Right atrium auricular region (tissue), 2 donors: ENCODE measurements at regions not wholly inside any gene's neighbourhood (a gene's known extent, or its start where the extent isn't known, plus 50 kb on each side); places are given as distances from the start of the nearest gene placed in this dataset.

ENCODE experiments used
- DNase-seq: peaks from one replicate; pipeline ENCODE4 v3.0.0-alpha.2; 2019; ENCODE audit warnings: low spot score
- H3K27ac ChIP-seq, 2 donors: fragments of 200-600 bp; sonication (generic); 1 replicate in 1 of 2; 2 replicates in 1 of 2; pipeline ENCODE4 v1.5.1; 2016 to 2019
- H3K27me3 ChIP-seq, 2 donors: fragments of 200-600 bp; sonication (generic); one replicate each; pipeline versions ENCODE4 v1.5.1 to v1.6.0; 2017 to 2019
- H3K36me3 ChIP-seq: fragments of 200-600 bp; sonication (generic); one replicate; pipeline ENCODE4 v1.5.1; 2016
- H3K4me1 ChIP-seq, 2 donors: fragments of 200-600 bp; sonication (generic); one replicate each; pipeline versions ENCODE4 v1.5.1 to v1.6.0; 2017 to 2019
- H3K4me3 ChIP-seq, 2 donors: fragments of 200-600 bp; sonication (generic); 1 replicate in 1 of 2; 2 replicates in 1 of 2; pipeline ENCODE4 v1.5.1; 2017 to 2019; ENCODE audit warnings: mild to moderate bottlenecking in 1 of 2, moderate library complexity in 1 of 2
- H3K9me3 ChIP-seq, 2 donors: fragments of 200-600 bp; sonication (generic); one replicate each; pipeline ENCODE4 v1.5.1; 2019
- TF ChIP-seq, protein P1 (sequence below), 2 donors: fragments of 200-600 bp; sonication (generic); IDR thresholded peaks; one replicate each; pipeline ENCODE4 v1.5.1; 2019; ENCODE audit warnings: antibody characterized with exemption in 2 of 2

DNA sequence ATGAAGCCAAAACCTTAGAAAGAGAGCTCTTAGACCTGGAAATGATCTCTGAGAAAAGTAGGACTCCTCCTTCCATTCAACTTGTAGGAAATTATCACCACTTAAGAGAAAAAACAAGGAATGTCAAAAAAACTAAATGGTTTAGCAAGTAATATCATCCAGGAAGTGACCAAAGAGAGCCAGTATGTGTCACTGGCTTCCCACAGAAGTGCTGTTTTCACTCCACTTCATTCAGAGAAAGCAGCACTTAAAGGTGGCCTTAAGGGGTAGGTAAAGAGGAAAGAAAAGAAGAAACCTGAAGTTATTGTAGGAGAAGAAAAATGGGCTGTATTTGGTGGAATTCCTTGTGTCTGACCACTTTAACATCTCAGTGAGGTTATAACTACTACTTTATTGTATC, 414.4 kb upstream of the ETAA1 start:
- TF ChIP-seq, protein P1, sequence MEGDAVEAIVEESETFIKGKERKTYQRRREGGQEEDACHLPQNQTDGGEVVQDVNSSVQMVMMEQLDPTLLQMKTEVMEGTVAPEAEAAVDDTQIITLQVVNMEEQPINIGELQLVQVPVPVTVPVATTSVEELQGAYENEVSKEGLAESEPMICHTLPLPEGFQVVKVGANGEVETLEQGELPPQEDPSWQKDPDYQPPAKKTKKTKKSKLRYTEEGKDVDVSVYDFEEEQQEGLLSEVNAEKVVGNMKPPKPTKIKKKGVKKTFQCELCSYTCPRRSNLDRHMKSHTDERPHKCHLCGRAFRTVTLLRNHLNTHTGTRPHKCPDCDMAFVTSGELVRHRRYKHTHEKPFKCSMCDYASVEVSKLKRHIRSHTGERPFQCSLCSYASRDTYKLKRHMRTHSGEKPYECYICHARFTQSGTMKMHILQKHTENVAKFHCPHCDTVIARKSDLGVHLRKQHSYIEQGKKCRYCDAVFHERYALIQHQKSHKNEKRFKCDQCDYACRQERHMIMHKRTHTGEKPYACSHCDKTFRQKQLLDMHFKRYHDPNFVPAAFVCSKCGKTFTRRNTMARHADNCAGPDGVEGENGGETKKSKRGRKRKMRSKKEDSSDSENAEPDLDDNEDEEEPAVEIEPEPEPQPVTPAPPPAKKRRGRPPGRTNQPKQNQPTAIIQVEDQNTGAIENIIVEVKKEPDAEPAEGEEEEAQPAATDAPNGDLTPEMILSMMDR (IDR thresholded peaks at IDR 0.05), result no peak
- Histone ChIP-seq H3K27ac (no peak overlapping the region), H3K4me3 (no peak overlapping the region), H3K27me3 (no peaks in the 10 kb centered on the region), H3K36me3 (no peaks in the 10 kb centered on the region), H3K9me3 (no peaks in the 10 kb centered on the region), H3K4me1 (no peaks in the 10 kb centered on the region)
- DNase-seq, result no peak

- H3K27me3 ChIP-seq, result no peaks in the 10 kb centered on the region
- no peak overlapping the region for H3K4me3 ChIP-seq
- TF ChIP-seq, protein P1 (IDR thresholded peaks at IDR 0.05), result no peak
- H3K36me3 ChIP-seq, result no peaks in the 10 kb centered on the region
- no peak overlapping the region for H3K27ac ChIP-seq
- DNase-seq, result no peak
- no peaks in the 10 kb centered on the region for H3K4me1 ChIP-seq
- no peaks in the 10 kb centered on the region for H3K9me3 ChIP-seq
Observed at GRCh38 chr2:66984864-66985263, 412.3 kb upstream of the ETAA1 start.

DNA sequence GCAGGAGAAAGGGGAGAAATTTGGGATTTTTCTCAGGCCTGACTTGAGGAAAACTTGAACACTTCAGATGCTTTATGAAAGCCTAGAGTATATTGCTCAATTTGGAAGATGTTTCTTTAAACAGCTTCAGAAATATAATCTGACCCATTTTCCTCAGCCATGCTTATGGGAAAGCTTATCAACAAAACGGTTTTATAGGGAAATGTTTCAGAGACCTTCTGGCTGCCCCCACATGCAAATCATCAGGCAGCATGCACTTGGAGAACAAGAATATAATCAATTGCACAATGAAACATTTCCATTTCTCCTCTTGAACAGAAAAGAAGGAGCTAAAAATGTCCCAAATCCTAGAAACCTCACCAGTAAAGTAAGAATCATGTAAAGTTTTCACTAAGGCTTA, 411.2 kb upstream of the ETAA1 start:
- DNase-seq, result no peak
- TF ChIP-seq, protein P1 (IDR thresholded peaks at IDR 0.05), result no peak
- no peak overlapping the region for H3K27ac ChIP-seq
- H3K4me1 ChIP-seq, result no peaks in the 10 kb centered on the region
- no peaks in the 10 kb centered on the region for H3K9me3 ChIP-seq
- no peaks in the 10 kb centered on the region for H3K27me3 ChIP-seq
- no peaks in the 10 kb centered on the region for H3K36me3 ChIP-seq
- H3K4me3 ChIP-seq, result no peak overlapping the region

DNA sequence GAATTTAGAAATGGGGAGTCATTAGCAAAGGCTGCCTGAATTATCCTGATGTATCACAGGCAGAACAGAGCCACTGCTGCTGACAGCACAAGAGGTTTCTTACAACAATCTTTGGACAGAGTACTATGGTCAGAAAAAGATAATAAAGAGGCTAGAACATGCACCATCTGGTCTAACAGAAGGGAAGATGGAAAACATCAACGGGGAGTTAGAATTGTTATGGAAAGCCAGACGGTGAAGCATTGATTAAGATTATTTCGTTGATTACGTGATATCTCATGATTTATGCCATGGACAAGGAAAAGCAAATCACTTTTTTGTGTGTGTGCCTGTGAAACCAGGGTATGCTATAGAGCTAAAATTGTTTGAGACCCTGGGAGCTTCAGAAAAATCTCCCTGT, 409.4 kb upstream of the ETAA1 start:
- no peaks in the 10 kb centered on the region for H3K9me3 ChIP-seq
- no peak overlapping the region for H3K4me3 ChIP-seq
- DNase-seq, result no peak
- H3K27me3 ChIP-seq, result no peaks in the 10 kb centered on the region
- H3K27ac ChIP-seq, result no peak overlapping the region
- no peaks in the 10 kb centered on the region for H3K4me1 ChIP-seq
- no peaks in the 10 kb centered on the region for H3K36me3 ChIP-seq
- TF ChIP-seq, protein P1 (IDR thresholded peaks at IDR 0.05), result no peak

DNA sequence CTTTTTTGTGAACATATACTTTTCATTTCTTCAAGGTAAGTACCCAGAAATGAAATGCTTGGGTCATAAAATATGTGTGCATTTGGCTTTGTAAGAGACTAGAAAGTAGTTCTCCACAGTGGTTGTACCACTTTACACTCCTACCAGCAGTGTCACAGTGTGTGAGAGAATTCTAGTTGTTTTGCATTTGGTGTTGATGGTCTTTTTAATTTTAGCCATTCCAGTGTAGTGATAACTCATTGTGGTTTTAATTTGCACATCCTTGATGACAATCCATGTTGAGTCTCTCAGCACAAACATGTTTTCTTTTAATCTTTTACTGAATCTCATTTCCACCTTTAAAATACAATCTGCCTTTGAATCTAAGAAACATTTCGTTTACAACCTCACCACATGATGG, 402.5 kb upstream of the ETAA1 start:
- TF ChIP-seq, protein P1 (IDR thresholded peaks at IDR 0.05), result no peak
- H3K36me3 ChIP-seq, result no peaks in the 10 kb centered on the region
- H3K27ac ChIP-seq, result no peak overlapping the region

DNA sequence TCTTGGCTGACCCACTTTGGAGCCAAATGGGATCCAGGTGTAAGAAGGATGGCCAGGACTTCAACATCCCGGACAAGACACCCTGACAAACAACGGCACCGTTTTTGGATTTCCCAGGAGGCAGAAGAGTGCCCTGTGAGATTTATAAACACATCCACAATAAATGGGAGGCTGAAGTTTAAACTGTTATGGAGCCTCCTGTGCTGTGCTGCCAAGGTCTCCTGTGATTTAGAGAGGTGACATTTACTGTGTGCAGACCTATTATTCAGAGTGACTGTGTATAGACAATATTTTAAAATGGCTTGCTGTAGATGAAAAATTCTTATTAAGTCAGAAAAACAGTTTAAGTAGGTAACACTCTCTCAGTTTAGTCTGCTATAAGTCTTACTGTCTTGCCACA, 401.5 kb upstream of the ETAA1 start:
- no peak for DNase-seq
- Histone ChIP-seq H3K9me3 (no peaks in the 10 kb centered on the region), H3K27ac (no peak overlapping the region), H3K27me3 (no peaks in the 10 kb centered on the region), H3K4me3 (no peak overlapping the region), H3K36me3 (no peaks in the 10 kb centered on the region), H3K4me1 (no peaks in the 10 kb centered on the region)
- TF ChIP-seq, protein P1 (IDR thresholded peaks at IDR 0.05), result no peak

More for the DNA sequence above, 402.5 kb upstream of the ETAA1 start:
- Histone ChIP-seq H3K27me3 (no peaks in the 10 kb centered on the region), H3K4me3 (no peak overlapping the region), H3K9me3 (no peaks in the 10 kb centered on the region), H3K4me1 (no peaks in the 10 kb centered on the region)
- DNase-seq, result no peak
